ENCODE measurements at regions not wholly inside any gene's neighbourhood (a gene's known extent, or its start where the extent isn't known, plus 50 kb on each side); places are given as distances from the start of the nearest gene placed in this dataset.

- H3K4me1 Mint-ChIP-seq (ENCODE audit: low read depth), result peaks cover 47% of the 10 kb centered on the region
- peaks cover 14% of the 10 kb centered on the region for H3K9me3 Mint-ChIP-seq
- H3K36me3 Mint-ChIP-seq (ENCODE audit: low read depth), result peaks cover 5% of the 10 kb centered on the region
Measured at GRCh38 chr21:35345954-35346353, 296.9 kb upstream of the RUNX1 start.

DNA sequence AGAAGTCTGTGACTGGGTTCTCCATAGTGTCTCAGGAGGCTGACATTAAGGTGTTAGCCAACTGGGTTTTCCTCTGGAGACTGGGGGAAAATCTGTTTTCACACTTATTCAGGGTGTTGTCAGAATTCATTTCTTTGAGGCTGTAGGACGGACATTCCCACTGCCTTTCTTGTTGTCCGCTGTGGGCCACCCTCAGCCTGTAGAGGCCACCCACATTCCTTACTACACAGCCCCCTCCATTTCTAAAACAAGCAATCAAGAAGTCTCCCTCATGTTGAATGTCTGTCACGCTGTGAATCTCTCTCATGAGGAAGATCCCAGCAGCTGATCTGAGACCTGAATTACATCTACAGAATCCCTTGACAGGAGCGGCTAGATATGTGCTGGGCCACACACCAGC is 295.5 kb upstream of the RUNX1 start:
- Mint-ChIP-seq H3K27me3 (peaks cover 7% of the 10 kb centered on the region), H3K9me3 (peaks cover 14% of the 10 kb centered on the region), H3K36me3 (ENCODE audit: low read depth) (peaks cover 5% of the 10 kb centered on the region), H3K4me1 (ENCODE audit: low read depth) (peaks cover 45% of the 10 kb centered on the region), H3K27ac (peak overlapping the region; percentile 64), H3K4me3 (no peak overlapping the region)

More at GRCh38 chr21:35345954-35346353, 296.9 kb upstream of the RUNX1 start:
- H3K4me3 Mint-ChIP-seq, result no peak overlapping the region
- no peak overlapping the region for H3K27ac Mint-ChIP-seq
- peaks cover 7% of the 10 kb centered on the region for H3K27me3 Mint-ChIP-seq

GRCh38 chr21:35343046-35343819 is 294.1 kb upstream of the RUNX1 start:
- peaks cover 7% of the 10 kb centered on the region for H3K27me3 Mint-ChIP-seq
- H3K4me1 Mint-ChIP-seq (ENCODE audit: low read depth), result peaks cover 46% of the 10 kb centered on the region
- peaks cover 17% of the 10 kb centered on the region for H3K9me3 Mint-ChIP-seq
- peaks cover 8% of the 10 kb centered on the region for H3K36me3 Mint-ChIP-seq (ENCODE audit: low read depth)
- peak overlapping the region; percentile 60 for H3K4me3 Mint-ChIP-seq
- H3K27ac Mint-ChIP-seq, result peak overlapping the region; percentile 96

DNA sequence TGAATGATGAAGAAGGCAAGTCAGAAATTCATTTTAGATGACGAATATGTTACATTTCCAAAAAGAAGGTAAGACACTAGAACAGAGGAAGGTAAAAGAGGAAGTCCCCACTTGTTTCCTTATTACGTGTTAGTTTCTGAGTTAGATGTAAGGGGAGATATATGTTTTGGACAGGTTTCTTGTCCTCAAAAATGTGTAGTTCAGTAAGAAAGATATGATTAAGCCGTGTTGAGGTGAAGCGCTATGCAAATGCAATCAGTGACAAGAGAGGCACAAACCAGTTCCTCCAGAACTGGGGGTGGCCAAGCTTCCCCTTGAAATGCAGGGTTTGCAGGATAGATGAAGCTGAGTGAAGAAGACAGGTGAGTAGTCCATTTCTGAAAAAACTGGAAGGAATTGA is 293.3 kb upstream of the RUNX1 start:
- H3K9me3 Mint-ChIP-seq, result peaks cover 14% of the 10 kb centered on the region
- peak overlapping the region; percentile 60 for H3K4me3 Mint-ChIP-seq
- peaks cover 8% of the 10 kb centered on the region for H3K36me3 Mint-ChIP-seq (ENCODE audit: low read depth)
- peak overlapping the region; percentile 96 for H3K27ac Mint-ChIP-seq
- H3K27me3 Mint-ChIP-seq, result peaks cover 5% of the 10 kb centered on the region
- H3K4me1 Mint-ChIP-seq (ENCODE audit: low read depth), result peaks cover 46% of the 10 kb centered on the region

- no peak overlapping the region for H3K27ac Mint-ChIP-seq
- no peak overlapping the region for H3K4me3 Mint-ChIP-seq
- H3K36me3 Mint-ChIP-seq (ENCODE audit: low read depth), result peaks cover 8% of the 10 kb centered on the region
- peaks cover 7% of the 10 kb centered on the region for H3K9me3 Mint-ChIP-seq
- no peaks in the 10 kb centered on the region for H3K27me3 Mint-ChIP-seq
- peaks cover 57% of the 10 kb centered on the region for H3K4me1 Mint-ChIP-seq (ENCODE audit: low read depth)
Measured at GRCh38 chr21:35340273-35340672, 291.2 kb upstream of the RUNX1 start.

DNA sequence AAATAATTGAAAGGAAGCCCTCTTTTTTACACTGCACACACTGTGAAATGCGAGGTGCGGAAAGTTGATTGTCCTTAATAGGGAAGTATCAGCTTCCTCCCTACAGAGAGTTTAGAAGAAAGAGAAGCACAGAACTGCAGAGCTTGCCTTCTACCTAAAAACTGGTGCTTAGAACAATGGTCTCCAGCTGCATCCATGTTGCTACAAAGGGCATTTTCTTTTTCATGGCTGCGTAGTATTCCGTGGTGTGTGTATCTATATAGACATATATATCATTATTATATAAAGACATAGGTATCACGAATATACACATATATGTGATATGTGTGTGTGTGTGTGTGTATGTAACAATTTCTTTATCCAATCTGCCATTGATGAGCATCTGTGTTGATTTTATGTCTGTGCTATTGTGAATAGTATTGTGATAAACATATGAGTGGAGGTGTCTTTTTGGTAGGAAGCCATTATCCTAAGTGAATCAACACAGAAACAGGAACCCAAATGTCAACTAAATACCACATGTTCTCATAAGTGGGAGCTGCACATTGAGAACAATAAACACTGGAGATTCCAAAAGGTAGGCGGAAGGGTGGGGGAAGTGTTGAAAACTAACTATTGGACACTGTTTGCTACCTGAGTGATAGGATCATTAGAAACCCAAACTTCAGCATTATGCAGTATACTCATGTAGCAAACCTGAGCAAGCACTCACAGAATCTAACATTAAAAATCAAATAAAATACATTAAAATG is 290.0 kb upstream of the RUNX1 start:
- H3K27me3 Mint-ChIP-seq, result no peaks in the 10 kb centered on the region
- no peak overlapping the region for H3K27ac Mint-ChIP-seq
- no peak overlapping the region for H3K4me3 Mint-ChIP-seq
- H3K36me3 Mint-ChIP-seq (ENCODE audit: low read depth), result peaks cover 3% of the 10 kb centered on the region
- peaks cover 49% of the 10 kb centered on the region for H3K4me1 Mint-ChIP-seq (ENCODE audit: low read depth)
- H3K9me3 Mint-ChIP-seq, result peaks cover 3% of the 10 kb centered on the region

DNA sequence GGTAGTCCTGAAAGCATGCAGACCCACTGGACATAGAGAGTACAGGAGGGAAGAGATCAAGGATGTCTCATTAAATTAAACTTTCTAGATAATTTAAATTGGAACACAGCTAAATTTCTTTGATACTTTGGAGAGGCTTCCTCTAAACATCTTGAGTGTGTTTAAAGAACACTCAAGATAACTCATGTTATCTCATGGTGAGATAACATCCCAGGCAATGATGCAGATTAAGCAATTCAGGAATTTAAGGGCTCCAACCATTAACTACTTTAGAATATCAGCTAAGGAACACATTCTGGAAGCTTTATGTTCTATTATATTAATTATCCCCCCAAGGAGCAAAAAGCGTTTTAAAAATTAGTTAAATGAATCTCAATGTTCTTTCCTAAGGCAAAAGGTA is 289.2 kb upstream of the RUNX1 start:
- no peak overlapping the region for H3K27ac Mint-ChIP-seq
- H3K27me3 Mint-ChIP-seq, result no peaks in the 10 kb centered on the region
- peaks cover 3% of the 10 kb centered on the region for H3K36me3 Mint-ChIP-seq (ENCODE audit: low read depth)

GRCh38 chr21:35337573-35337972 is 288.5 kb upstream of the RUNX1 start:
- peaks cover 3% of the 10 kb centered on the region for H3K36me3 Mint-ChIP-seq (ENCODE audit: low read depth)
- no peaks in the 10 kb centered on the region for H3K27me3 Mint-ChIP-seq
- H3K4me3 Mint-ChIP-seq, result no peak overlapping the region
- no peak overlapping the region for H3K27ac Mint-ChIP-seq
- H3K9me3 Mint-ChIP-seq, result peaks cover 3% of the 10 kb centered on the region
- peaks cover 34% of the 10 kb centered on the region for H3K4me1 Mint-ChIP-seq (ENCODE audit: low read depth)

More for the DNA sequence above, 289.2 kb upstream of the RUNX1 start:
- H3K4me3 Mint-ChIP-seq, result no peak overlapping the region
- peaks cover 41% of the 10 kb centered on the region for H3K4me1 Mint-ChIP-seq (ENCODE audit: low read depth)
- H3K9me3 Mint-ChIP-seq, result peaks cover 3% of the 10 kb centered on the region

GRCh38 chr21:35336534-35336933 is 287.4 kb upstream of the RUNX1 start:
- H3K27me3 Mint-ChIP-seq, result no peaks in the 10 kb centered on the region
- H3K4me1 Mint-ChIP-seq (ENCODE audit: low read depth), result peaks cover 24% of the 10 kb centered on the region
- no peak overlapping the region for H3K4me3 Mint-ChIP-seq
- peaks cover 3% of the 10 kb centered on the region for H3K36me3 Mint-ChIP-seq (ENCODE audit: low read depth)
- peaks cover 3% of the 10 kb centered on the region for H3K9me3 Mint-ChIP-seq
- peak overlapping the region; percentile 92 for H3K27ac Mint-ChIP-seq

GRCh38 chr21:35335951-35336446 is 286.9 kb upstream of the RUNX1 start:
- H3K27me3 Mint-ChIP-seq, result no peaks in the 10 kb centered on the region
- H3K27ac Mint-ChIP-seq, result peak overlapping the region; percentile 92
- peaks cover 25% of the 10 kb centered on the region for H3K4me1 Mint-ChIP-seq (ENCODE audit: low read depth)
- H3K36me3 Mint-ChIP-seq (ENCODE audit: low read depth), result peaks cover 3% of the 10 kb centered on the region
- peak overlapping the region; percentile 36 for H3K4me3 Mint-ChIP-seq
- peaks cover 3% of the 10 kb centered on the region for H3K9me3 Mint-ChIP-seq

DNA sequence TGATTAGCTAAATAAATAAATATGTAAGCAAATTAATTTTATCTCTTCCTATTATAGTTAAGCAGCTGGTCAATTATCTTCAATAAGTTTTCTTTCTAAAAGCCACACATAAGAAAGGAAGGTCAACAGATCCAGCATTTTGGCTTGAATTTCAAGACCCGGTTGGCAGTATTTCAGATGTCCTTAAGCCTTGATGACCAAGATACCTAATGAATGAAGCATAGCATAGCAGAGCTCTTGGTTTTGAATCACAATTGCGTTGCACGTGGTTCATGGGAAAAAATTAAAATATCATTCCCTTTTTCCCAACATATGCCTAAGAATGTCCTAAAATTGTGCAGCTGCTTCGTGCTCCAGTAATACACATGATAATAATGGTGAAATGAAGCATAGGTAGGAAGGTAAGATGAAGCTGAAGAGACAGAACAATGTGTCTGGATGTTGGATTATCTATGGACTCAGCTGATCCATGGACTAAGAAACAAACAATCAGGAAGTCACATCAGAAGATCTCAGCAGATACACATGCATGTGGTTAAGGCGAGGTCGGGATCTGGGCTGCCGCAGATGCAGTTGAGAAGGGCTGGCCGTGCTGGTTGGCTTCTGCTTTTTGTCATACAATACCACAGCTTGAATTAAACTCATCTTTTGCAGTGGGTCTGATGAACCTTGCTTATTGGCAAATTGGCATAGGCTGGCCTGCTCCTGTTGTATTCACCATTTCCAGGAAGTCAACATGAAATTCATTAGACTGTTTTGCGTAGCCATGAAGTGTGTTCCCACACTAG is 284.9 kb upstream of the RUNX1 start:
- Mint-ChIP-seq H3K27ac (no peak overlapping the region), H3K36me3 (ENCODE audit: low read depth) (peaks cover under 1% of the 10 kb centered on the region), H3K27me3 (no peaks in the 10 kb centered on the region), H3K4me1 (ENCODE audit: low read depth) (peaks cover 21% of the 10 kb centered on the region), H3K9me3 (peaks cover under 1% of the 10 kb centered on the region), H3K4me3 (no peak overlapping the region)

- Mint-ChIP-seq H3K27ac (no peak overlapping the region), H3K4me3 (no peak overlapping the region), H3K4me1 (ENCODE audit: low read depth) (peaks cover 21% of the 10 kb centered on the region), H3K36me3 (ENCODE audit: low read depth) (no peaks in the 10 kb centered on the region), H3K27me3 (no peaks in the 10 kb centered on the region), H3K9me3 (no peaks in the 10 kb centered on the region)
Measured at GRCh38 chr21:35332841-35333426, 283.8 kb upstream of the RUNX1 start.

GRCh38 chr21:35329940-35330660 is 281.0 kb upstream of the RUNX1 start:
- Mint-ChIP-seq H3K4me3 (no peak overlapping the region), H3K9me3 (no peaks in the 10 kb centered on the region), H3K27me3 (peaks cover 3% of the 10 kb centered on the region), H3K27ac (no peak overlapping the region), H3K36me3 (ENCODE audit: low read depth) (no peaks in the 10 kb centered on the region), H3K4me1 (ENCODE audit: low read depth) (peaks cover 7% of the 10 kb centered on the region)
